Stimulated activated CD4-positive, alpha-beta T cell treated with anti-CD3 and anti-CD28 coated beads, Interleukin-1b, Interleukin-23, amount 100 ng/mL, for 1 hour (primary cell): ENCODE measurements at regions not wholly inside any gene's neighbourhood (a gene's known extent, or its start where the extent isn't known, plus 50 kb on each side); places are given as distances from the start of the nearest gene placed in this dataset.

ENCODE experiments used
- DNase-seq, 2 donors: peaks; one replicate each; pipeline ENCODE4 v3.0.0-alpha.2; 2020; ENCODE audit warnings: low read depth in 2 of 2

- DNase-seq: no peak
Measured at GRCh38 chr15:93282808-93283207, 193.8 kb upstream of the RGMA start.

- no peak for DNase-seq
Measured at GRCh38 chr15:93278783-93279182, 189.8 kb upstream of the RGMA start.

- no peak for DNase-seq
Measured at GRCh38 chr15:93278006-93278405, 189.0 kb upstream of the RGMA start.

GRCh38 chr15:93274257-93274656 lies 185.2 kb upstream of the RGMA start:
- DNase-seq: no peak

- DNase-seq: no peak
Measured at GRCh38 chr15:93271871-93272270, 182.9 kb upstream of the RGMA start.

GRCh38 chr15:93270937-93271467 lies 182.0 kb upstream of the RGMA start:
- DNase-seq: no peak

GRCh38 chr15:93268066-93268465 lies 179.1 kb upstream of the RGMA start:
- DNase-seq: no peak

- DNase-seq: no peak
Measured at GRCh38 chr15:93266291-93266690, 177.3 kb upstream of the RGMA start.

GRCh38 chr15:93265111-93265556 lies 176.1 kb upstream of the RGMA start:
- DNase-seq: no peak

- DNase-seq: no peak
Measured at GRCh38 chr15:93261845-93262244, 172.8 kb upstream of the RGMA start.

GRCh38 chr15:93257920-93258319 lies 168.9 kb upstream of the RGMA start:
- DNase-seq: no peak

- no peak for DNase-seq
Measured at GRCh38 chr15:93253681-93254080, 164.7 kb upstream of the RGMA start.

GRCh38 chr15:93252780-93253179 lies 163.8 kb upstream of the RGMA start:
- no peak for DNase-seq

- DNase-seq: no peak
Measured at GRCh38 chr15:93250950-93251349, 161.9 kb upstream of the RGMA start.

- no peak for DNase-seq
Measured at GRCh38 chr15:93250209-93250608, 161.2 kb upstream of the RGMA start.

- no peak for DNase-seq
Measured at GRCh38 chr15:93249623-93250022, 160.6 kb upstream of the RGMA start.

GRCh38 chr15:93247466-93248121 lies 158.6 kb upstream of the RGMA start:
- DNase-seq: no peak

- no peak for DNase-seq
Measured at GRCh38 chr15:93246266-93247242, 157.5 kb upstream of the RGMA start.

- DNase-seq: no peak
Measured at GRCh38 chr15:93245661-93246042, 156.6 kb upstream of the RGMA start.

- DNase-seq: no peak
Measured at GRCh38 chr15:93244696-93245660, 156.0 kb upstream of the RGMA start.

GRCh38 chr15:93243573-93243972 lies 154.6 kb upstream of the RGMA start:
- DNase-seq: no peak
